Caco-2 (cell line): ENCODE measurements at regions not wholly inside any gene's neighbourhood (a gene's known extent, or its start where the extent isn't known, plus 50 kb on each side); places are given as distances from the start of the nearest gene placed in this dataset.

Experiments
- BruUV-seq: library from RNA; stranded (reverse); fragments of 400-500 nt; replicated peaks from 2 replicates; lab custom pipeline; 2021; lab: Mats Ljungman, UMichigan
- CTCF ChIA-PET: fragments of 300-600 bp; sonication (Branson Sonifier 250); formaldehyde crosslinking; loops from one replicate; lab custom pipeline; 2022; ENCODE audit warnings: antibody characterized with exemption; lab: Charles Lee
- POLR2A ChIA-PET: fragments of 300-600 bp; sonication (Branson Sonifier 250); formaldehyde crosslinking; loops from one replicate; lab custom pipeline; 2022; ENCODE audit warnings: antibody characterized with exemption; lab: Charles Lee
- DNase-seq, 2 experiments: peaks; one replicate each; pipeline versions ENCODE4 v3.0.0 to v3.0.0-alpha.2; 2020 to 2022
- H3K27me3 ChIP-seq: replicated peaks from 2 replicates; pipeline ENCODE4 v1.6.0; 2011; ENCODE audit warnings: low read length; ENCODE audit not compliant: control insufficient read depth, insufficient read depth
- H3K36me3 ChIP-seq: 2 replicates; pipeline ENCODE4 v1.5.1; 2011; ENCODE audit warnings: low read length; ENCODE audit not compliant: control insufficient read depth, insufficient read depth
- H3K4me1 ChIP-seq: fragments of 250-450 bp; sonication (Bioruptor Pico); 2 replicates; pipeline ENCODE4 v1.5.1; 2020; ENCODE audit warnings: mild to moderate bottlenecking
- H3K4me3 ChIP-seq: 2 replicates; pipeline ENCODE4 v1.5.1; 2011; ENCODE audit warnings: low read depth, mild to moderate bottlenecking, control low read depth, low read length
- H3K9me3 ChIP-seq: fragments of 250-450 bp; sonication (Bioruptor Pico); 2 replicates; pipeline ENCODE4 v1.5.1; 2020; ENCODE audit warnings: mild to moderate bottlenecking, moderate library complexity
- H3K27ac Mint-ChIP-seq: one replicate; pipeline ENCODE4 v1.8.0; 2022; ENCODE audit warnings: mixed read lengths; ENCODE audit not compliant: unreplicated experiment
- H3K27me3 Mint-ChIP-seq: one replicate; pipeline ENCODE4 v1.8.0; 2022; ENCODE audit warnings: mixed read lengths; ENCODE audit not compliant: insufficient read depth, unreplicated experiment
- H3K36me3 Mint-ChIP-seq: one replicate; pipeline ENCODE4 v1.8.0; 2022; ENCODE audit warnings: mild to moderate bottlenecking, mixed read lengths; ENCODE audit not compliant: insufficient read depth, unreplicated experiment
- H3K4me1 Mint-ChIP-seq: one replicate; pipeline ENCODE4 v1.8.0; 2022; ENCODE audit warnings: low read depth, mixed read lengths; ENCODE audit not compliant: unreplicated experiment
- H3K4me3 Mint-ChIP-seq: one replicate; pipeline ENCODE4 v1.8.0; 2022; ENCODE audit warnings: mild to moderate bottlenecking, moderate library complexity, mixed read lengths; ENCODE audit not compliant: unreplicated experiment
- H3K9me3 Mint-ChIP-seq: one replicate; pipeline ENCODE4 v1.8.0; 2022; ENCODE audit warnings: mixed read lengths; ENCODE audit not compliant: unreplicated experiment
- CTCF ChIP-seq, 2 experiments: fragments of 200-600 bp in 1 of 2; IDR thresholded peaks; 1 replicate in 1 of 2; 2 replicates in 1 of 2; pipeline versions ENCODE4 v1.5.1 to v1.8.0; 2011 to 2022; ENCODE audit warnings: antibody characterized with exemption in 1 of 2, control low read depth in 1 of 2, inconsistent platforms in 1 of 2, low read depth in 1 of 2, low read length in 1 of 2, mild to moderate bottlenecking in 1 of 2, moderate library complexity in 1 of 2; ENCODE audit not compliant: insufficient read depth in 1 of 2, severe bottlenecking in 1 of 2, unreplicated experiment in 1 of 2
- intact Hi-C: fragments of 100-400 bp; cut with micrococcal nuclease; formaldehyde crosslinking; loops from one replicate; pipeline ENCODE4 v1.10.0; 2022; ENCODE audit not compliant: unreplicated experiment

GRCh38 chr2:173835726-173836125 is 129.4 kb downstream of the SP3 start:
- H3K36me3 Mint-ChIP-seq: no peaks in the 10 kb centered on the region
- H3K27ac Mint-ChIP-seq: no peak overlapping the region
- DNase-seq: no peak
- H3K4me3 Mint-ChIP-seq: no peak overlapping the region
- H3K4me1 ChIP-seq: no peaks in the 10 kb centered on the region
- CTCF ChIA-PET: no interaction called here
- no peaks in the 10 kb centered on the region for H3K27me3 ChIP-seq
- no peak for TF ChIP-seq CTCF (IDR thresholded peaks at IDR 0.05; ENCODE audit: insufficient read depth in 1 of 2, low read depth in 1 of 2, low read length in 1 of 2, severe bottlenecking in 1 of 2, unreplicated experiment in 1 of 2)
- intact Hi-C loops: no loop called here
- no peaks in the 10 kb centered on the region for H3K4me1 Mint-ChIP-seq
- H3K27me3 Mint-ChIP-seq: no peaks in the 10 kb centered on the region
- H3K4me3 ChIP-seq: no peak overlapping the region
- BruUV-seq: no TSS peak
- H3K9me3 Mint-ChIP-seq: no peaks in the 10 kb centered on the region
- POLR2A ChIA-PET: no interaction called here
- no peaks in the 10 kb centered on the region for H3K9me3 ChIP-seq
- no peaks in the 10 kb centered on the region for H3K36me3 ChIP-seq

DNA sequence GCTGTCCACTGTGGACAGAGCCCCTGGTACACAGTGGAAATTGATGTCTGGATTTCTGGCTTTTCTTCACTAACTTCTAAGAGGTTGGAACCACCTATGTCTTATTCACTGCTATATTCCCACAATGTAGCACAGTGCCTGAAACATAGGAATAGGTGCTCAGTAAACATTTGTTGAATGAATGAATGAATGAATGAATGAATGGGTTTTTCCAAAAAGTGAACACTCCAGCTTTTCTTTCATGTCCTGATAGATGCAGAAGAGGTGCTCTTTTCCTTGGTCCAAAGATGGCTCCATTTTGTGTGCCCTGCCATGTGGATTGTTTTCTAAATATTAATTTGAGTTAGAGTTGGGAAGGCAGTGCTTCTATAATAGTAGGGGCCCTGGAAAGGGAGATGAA is 124.1 kb downstream of the SP3 start:
- Mint-ChIP-seq H3K27me3 (peaks cover 12% of the 10 kb centered on the region), H3K4me3 (no peak overlapping the region), H3K9me3 (no peaks in the 10 kb centered on the region), H3K27ac (no peak overlapping the region), H3K4me1 (no peaks in the 10 kb centered on the region), H3K36me3 (no peaks in the 10 kb centered on the region)
- intact Hi-C loops: no loop called here
- no peaks in the 10 kb centered on the region for H3K9me3 ChIP-seq
- BruUV-seq: no TSS peak
- H3K27me3 ChIP-seq: no peaks in the 10 kb centered on the region
- DNase-seq: no peak
- H3K4me1 ChIP-seq: no peaks in the 10 kb centered on the region
- no peak overlapping the region for H3K4me3 ChIP-seq
- CTCF ChIA-PET: no interaction called here
- no peak for TF ChIP-seq CTCF (IDR thresholded peaks at IDR 0.05; ENCODE audit: insufficient read depth in 1 of 2, low read depth in 1 of 2, low read length in 1 of 2, severe bottlenecking in 1 of 2, unreplicated experiment in 1 of 2)
- no peaks in the 10 kb centered on the region for H3K36me3 ChIP-seq
- POLR2A ChIA-PET: no interaction called here

DNA sequence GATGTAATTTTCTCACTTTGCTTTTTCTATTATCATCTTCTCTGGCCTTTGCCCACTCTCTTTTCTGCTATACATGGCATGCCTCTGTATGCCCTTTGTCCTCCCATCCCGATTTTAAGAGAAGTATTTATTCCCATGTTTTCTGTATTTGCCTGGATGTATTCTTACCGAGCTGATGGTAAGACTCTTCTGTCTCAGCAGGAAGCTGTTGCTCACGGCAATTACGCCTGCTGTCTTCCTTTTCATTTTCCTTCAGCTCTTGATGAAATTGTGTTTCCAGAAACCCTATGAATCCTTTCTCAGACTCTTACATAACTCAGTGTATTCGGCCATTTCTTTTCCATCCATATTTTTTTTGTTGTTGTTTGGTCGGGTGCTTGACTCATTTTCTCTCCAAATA is 121.6 kb downstream of the SP3 start:
- Mint-ChIP-seq H3K4me3 (no peak overlapping the region), H3K9me3 (no peaks in the 10 kb centered on the region), H3K27me3 (peaks cover 15% of the 10 kb centered on the region), H3K36me3 (no peaks in the 10 kb centered on the region), H3K27ac (no peak overlapping the region), H3K4me1 (peaks cover under 1% of the 10 kb centered on the region)
- BruUV-seq: no TSS peak
- ChIA-PET POLR2A (no interaction called here), CTCF (no interaction called here)
- H3K27me3 ChIP-seq: no peaks in the 10 kb centered on the region
- no peak for DNase-seq
- no peaks in the 10 kb centered on the region for H3K4me1 ChIP-seq
- H3K36me3 ChIP-seq: no peaks in the 10 kb centered on the region
- intact Hi-C loops: no loop called here
- no peak overlapping the region for H3K4me3 ChIP-seq
- no peaks in the 10 kb centered on the region for H3K9me3 ChIP-seq
- TF ChIP-seq CTCF (IDR thresholded peaks at IDR 0.05; ENCODE audit: insufficient read depth in 1 of 2, low read depth in 1 of 2, low read length in 1 of 2, severe bottlenecking in 1 of 2, unreplicated experiment in 1 of 2): no peak
